CD14-positive monocyte (primary cell): ENCODE measurements at regions not wholly inside any gene's neighbourhood (a gene's known extent, or its start where the extent isn't known, plus 50 kb on each side); places are given as distances from the start of the nearest gene placed in this dataset.

Experiments used
- DNase-seq, 3 donors: peaks; one replicate each; pipeline ENCODE4 v3.0.0-alpha.2; 2011 to 2022
- H2AFZ ChIP-seq: 2 replicates; pipeline ENCODE4 v1.6.0; 2012; ENCODE audit warnings: mild to moderate bottlenecking, low read depth, low read length, inconsistent platforms; ENCODE audit not compliant: insufficient read depth, poor library complexity, severe bottlenecking
- H3K27ac ChIP-seq, 2 donors: 1 replicate in 1 of 2; 2 replicates in 1 of 2; pipeline ENCODE4 v1.5.1; 2012 to 2013; ENCODE audit warnings: low read length in 2 of 2, control low read depth in 1 of 2, inconsistent platforms in 1 of 2, low read depth in 1 of 2, mild to moderate bottlenecking in 1 of 2
- H3K27me3 ChIP-seq, 2 donors: one replicate each; pipeline versions ENCODE4 v1.6.0 to v1.6.1; 2011 to 2013; ENCODE audit warnings: low read length in 2 of 2; ENCODE audit not compliant: control insufficient read depth in 2 of 2, insufficient read depth in 2 of 2
- H3K36me3 ChIP-seq, 2 donors: replicated peaks in 1 of 2; 1 replicate in 1 of 2; 2 replicates in 1 of 2; pipeline versions ENCODE4 v1.5.1 to v1.6.1; 2012 to 2013; ENCODE audit warnings: low read length in 2 of 2, control low read depth in 1 of 2, inconsistent platforms in 1 of 2, mild to moderate bottlenecking in 1 of 2; ENCODE audit not compliant: insufficient read depth in 2 of 2, control insufficient read depth in 1 of 2
- H3K4me1 ChIP-seq, 2 donors: 1 replicate in 1 of 2; 2 replicates in 1 of 2; pipeline versions ENCODE4 v1.5.1 to v1.6.1; 2012 to 2013; ENCODE audit warnings: low read length in 2 of 2, control low read depth in 1 of 2, inconsistent platforms in 1 of 2, mild to moderate bottlenecking in 1 of 2, moderate library complexity in 1 of 2; ENCODE audit not compliant: insufficient read depth in 2 of 2, control insufficient read depth in 1 of 2
- H3K4me2 ChIP-seq: replicated peaks from 2 replicates; pipeline ENCODE3; 2012; ENCODE audit warnings: low read length, moderate library complexity, mild to moderate bottlenecking; ENCODE audit not compliant: poor library complexity, severe bottlenecking; ENCODE audit errors: extremely low read depth
- H3K4me3 ChIP-seq, 3 experiments: fragments of 200-600 bp in 1 of 3; sonication (generic) in 1 of 3; replicated peaks in 1 of 3; 1 replicate in 2 of 3; 2 replicates in 1 of 3; pipeline ENCODE4 v1.5.1; 2011 to 2013; ENCODE audit warnings: low read length in 3 of 3, mild to moderate bottlenecking in 3 of 3, control low read depth in 2 of 3, low read depth in 2 of 3, inconsistent platforms in 1 of 3, moderate library complexity in 1 of 3
- H3K79me2 ChIP-seq: 2 replicates; pipeline ENCODE4 v1.6.0; 2012; ENCODE audit warnings: mild to moderate bottlenecking, control low read depth, inconsistent platforms, low read length, moderate library complexity; ENCODE audit not compliant: insufficient read depth
- H3K9ac ChIP-seq: 2 replicates; pipeline ENCODE4 v1.6.0; 2017; ENCODE audit warnings: low read length, mild to moderate bottlenecking; ENCODE audit not compliant: insufficient read depth, poor library complexity, severe bottlenecking
- H3K9me3 ChIP-seq, 2 donors: replicated peaks in 1 of 2; 1 replicate in 1 of 2; 2 replicates in 1 of 2; pipeline versions ENCODE4 v1.5.1 to v1.6.1; 2012 to 2013; ENCODE audit warnings: low read length in 2 of 2, control low read depth in 1 of 2; ENCODE audit not compliant: control insufficient read depth in 1 of 2, insufficient read depth in 1 of 2
- H4K20me1 ChIP-seq: 2 replicates; pipeline ENCODE4 v1.6.0; 2012; ENCODE audit warnings: mild to moderate bottlenecking, low read length, control low read depth, moderate library complexity; ENCODE audit not compliant: insufficient read depth
- H3K27ac Mint-ChIP-seq, 7 donors: one replicate each; pipeline ENCODE4 v1.8.0; 2020; ENCODE audit warnings: mild to moderate bottlenecking in 7 of 7, mixed read lengths in 7 of 7, moderate library complexity in 6 of 7, inconsistent platforms in 2 of 7
- H3K27me3 Mint-ChIP-seq, 3 donors: one replicate each; pipeline ENCODE4 v1.8.0; 2021 to 2022; ENCODE audit warnings: low read depth in 3 of 3, mild to moderate bottlenecking in 3 of 3, mixed read lengths in 3 of 3, moderate library complexity in 3 of 3, inconsistent platforms in 1 of 3
- H3K36me3 Mint-ChIP-seq, 2 donors: one replicate each; pipeline ENCODE4 v1.8.0; 2020; ENCODE audit warnings: mixed read lengths in 2 of 2, inconsistent platforms in 1 of 2, mild to moderate bottlenecking in 1 of 2
- H3K4me1 Mint-ChIP-seq: one replicate; pipeline ENCODE4 v1.8.0; 2020; ENCODE audit warnings: mild to moderate bottlenecking, mixed read lengths
- H3K4me3 Mint-ChIP-seq, 2 donors: one replicate each; pipeline ENCODE4 v1.8.0; 2020; ENCODE audit warnings: mild to moderate bottlenecking in 2 of 2, mixed read lengths in 2 of 2, moderate library complexity in 1 of 2
- H3K9me3 Mint-ChIP-seq, 7 donors: one replicate each; pipeline ENCODE4 v1.8.0; 2020 to 2022; ENCODE audit warnings: mixed read lengths in 7 of 7, mild to moderate bottlenecking in 6 of 7, moderate library complexity in 6 of 7, inconsistent platforms in 2 of 7
- CTCF ChIP-seq: fragments of 200-600 bp; IDR thresholded peaks from one replicate; pipeline ENCODE4 v1.8.0; 2022; ENCODE audit warnings: antibody characterized with exemption, mild to moderate bottlenecking
- WGBS: methylation state at CpG from one replicate; pipeline ENCODE4 v1.1.5; 2013; ENCODE audit warnings: missing lambda C conversion rate; ENCODE audit not compliant: insufficient coverage; 5-methylcytosine and 5-hydroxymethylcytosine counted together
- intact Hi-C, 2 donors: fragments of 100-400 bp; cut with micrococcal nuclease; formaldehyde crosslinking; loops; one replicate each; pipeline versions ENCODE4 v1.15.0 to v1.15.1; 2023

DNA sequence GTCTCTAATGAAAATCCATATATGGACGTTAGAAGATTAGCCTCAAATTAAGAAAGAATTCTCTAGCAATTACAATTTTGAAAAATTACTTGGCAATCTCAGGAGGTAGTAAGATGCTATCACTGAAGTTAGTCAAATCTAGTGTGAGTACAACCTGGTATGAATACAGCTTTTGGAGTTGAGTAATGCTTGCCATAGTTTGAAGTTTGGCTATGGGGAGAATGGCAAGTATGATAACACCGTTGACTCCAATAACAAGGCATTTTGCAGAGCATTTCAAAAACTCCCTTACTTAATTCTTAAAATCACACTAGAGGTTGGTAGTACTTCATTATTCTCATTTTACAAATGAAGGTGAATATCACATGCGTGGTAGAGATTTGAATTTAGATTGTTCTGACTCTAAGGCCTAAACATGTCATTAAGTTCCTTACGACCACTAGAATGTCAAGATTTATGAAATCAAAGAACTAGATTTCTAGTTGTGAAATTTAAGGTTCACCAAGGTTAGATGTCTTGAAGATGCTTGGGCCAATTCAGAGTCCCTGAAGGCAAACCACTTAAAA lies 355.4 kb downstream of the ETS1 start:
- intact Hi-C loops, result no loop called here

DNA sequence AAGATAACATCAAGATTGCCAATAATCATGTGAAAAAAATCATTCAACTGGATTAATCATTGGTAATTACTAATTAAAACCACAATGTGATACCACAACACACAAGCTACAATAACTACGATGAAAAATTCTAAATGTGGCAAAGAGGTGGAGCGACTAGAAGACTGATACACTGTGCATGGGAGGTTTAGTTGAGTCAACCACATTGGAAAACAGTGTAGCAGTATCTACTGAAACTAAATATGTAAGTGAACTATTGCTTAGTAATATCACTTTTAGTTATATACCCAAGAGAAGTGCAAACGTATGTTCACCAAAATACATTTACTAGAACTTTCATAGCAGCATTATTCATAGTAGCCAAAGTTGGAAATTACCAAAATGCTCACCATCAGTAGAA lies 359.9 kb downstream of the ETS1 start:
- H3K27ac ChIP-seq, result no peak overlapping the region
- Mint-ChIP-seq H3K9me3 (peaks cover 0 to 2% (median 0%) of the 10 kb centered on the region in 7 donors), H3K27ac (no peak overlapping the region), H3K4me1 (peaks cover 23% of the 10 kb centered on the region), H3K36me3 (no peaks in the 10 kb centered on the region), H3K4me3 (no peak overlapping the region), H3K27me3 (peaks cover 0 to 2% (median 0%) of the 10 kb centered on the region in 3 donors)
- no peaks in the 10 kb centered on the region for H3K79me2 ChIP-seq
- H3K4me2 ChIP-seq, result no peak overlapping the region
- no peaks in the 10 kb centered on the region for H3K9me3 ChIP-seq
- H3K4me1 ChIP-seq, result peaks cover 13 to 15% of the 10 kb centered on the region in 2 donors
- H3K4me3 ChIP-seq, result no peak overlapping the region
- H2AFZ ChIP-seq, result no peak overlapping the region
- no peak for DNase-seq
- TF ChIP-seq CTCF, result no peak
- H4K20me1 ChIP-seq, result no peaks in the 10 kb centered on the region
- H3K9ac ChIP-seq, result no peak overlapping the region
- intact Hi-C loops, result no loop called here
- no peaks in the 10 kb centered on the region for H3K36me3 ChIP-seq
- no CpG with 5 or more reads among the region's 3 CpGs for WGBS
- H3K27me3 ChIP-seq, result no peaks in the 10 kb centered on the region

More for the DNA sequence above, 355.4 kb downstream of the ETS1 start:
- no peaks in the 10 kb centered on the region for H3K36me3 Mint-ChIP-seq
- no peak overlapping the region for H3K4me2 ChIP-seq
- no peak overlapping the region for H3K4me3 ChIP-seq
- no peak overlapping the region for H2AFZ ChIP-seq
- no peaks in the 10 kb centered on the region for H3K27me3 ChIP-seq
- no peaks in the 10 kb centered on the region for H3K79me2 ChIP-seq
- H3K27ac ChIP-seq, result no peak overlapping the region
- no peak overlapping the region for H3K4me3 Mint-ChIP-seq
- DNase-seq, result no peak
- H3K4me1 ChIP-seq, result peaks cover 13 to 15% of the 10 kb centered on the region in 2 donors
- no peak overlapping the region for H3K9ac ChIP-seq
- WGBS, result 89% methylated on average over 2 of the region's 4 CpGs
- H3K27ac Mint-ChIP-seq, result no peak overlapping the region
- H3K4me1 Mint-ChIP-seq, result peaks cover 22% of the 10 kb centered on the region
- H3K27me3 Mint-ChIP-seq, result no peaks in the 10 kb centered on the region
- no peaks in the 10 kb centered on the region for H3K9me3 ChIP-seq
- TF ChIP-seq CTCF, result no peak
- H4K20me1 ChIP-seq, result no peaks in the 10 kb centered on the region
- no peaks in the 10 kb centered on the region for H3K36me3 ChIP-seq
- H3K9me3 Mint-ChIP-seq, result peaks cover 0 to 2% (median 0%) of the 10 kb centered on the region in 7 donors
